GM23338 (cell line): ENCODE measurements at regions not wholly inside any gene's neighbourhood (a gene's known extent, or its start where the extent isn't known, plus 50 kb on each side); places are given as distances from the start of the nearest gene placed in this dataset.

Experiments used
- CREB1 ChIP-seq: fragments of 250-450 bp; sonication (Bioruptor Pico); IDR thresholded peaks from 2 replicates; pipeline ENCODE4 v1.5.0; 2020; ENCODE audit warnings: low read depth, mild to moderate bottlenecking, moderate library complexity
- EZH2 ChIP-seq: fragments of 200-600 bp; sonication (generic); IDR thresholded peaks from one replicate; pipeline ENCODE4 v1.8.0; 2017; ENCODE audit warnings: antibody characterized with exemption, mild to moderate bottlenecking, low read depth; ENCODE audit not compliant: unreplicated experiment
- EZH2phosphoT487 ChIP-seq: fragments of 200-600 bp; sonication (generic); IDR thresholded peaks from one replicate; pipeline ENCODE4 v1.8.1; 2018; ENCODE audit warnings: antibody characterized with exemption; ENCODE audit not compliant: unreplicated experiment
- JUNB ChIP-seq: IDR thresholded peaks from one replicate; pipeline ENCODE4 v1.6.1; 2016; ENCODE audit warnings: antibody characterized with exemption; ENCODE audit not compliant: unreplicated experiment
- NANOG ChIP-seq: IDR thresholded peaks from 2 replicates; pipeline ENCODE4 v1.6.1; 2016; ENCODE audit warnings: antibody characterized with exemption, borderline replicate concordance
- POLR2AphosphoS5 ChIP-seq: IDR thresholded peaks from 2 replicates; pipeline ENCODE4 v1.6.1; 2016; ENCODE audit warnings: antibody characterized with exemption, low read depth
- ZNF114 ChIP-seq: fragments of 250-450 bp; sonication (Bioruptor Pico); IDR thresholded peaks from 2 replicates; pipeline ENCODE4 v1.5.0; 2020; ENCODE audit warnings: mild to moderate bottlenecking, moderate library complexity
- ZNF331 ChIP-seq: fragments of 250-450 bp; sonication (Bioruptor Pico); IDR thresholded peaks from 2 replicates; pipeline ENCODE4 v1.5.0; 2020; ENCODE audit warnings: low read depth, mild to moderate bottlenecking, moderate library complexity
- TF ChIP-seq, protein P1 (sequence below), 2 experiments: fragments of 200-600 bp in 1 of 2; sonication (generic) in 1 of 2; conservative IDR thresholded peaks; 2 replicates each; pipeline versions ENCODE4 v1.5.1 to v1.6.1; 2016 to 2017; ENCODE audit warnings: antibody characterized with exemption in 2 of 2, low read depth in 2 of 2, mild to moderate bottlenecking in 2 of 2, moderate library complexity in 1 of 2
- TF ChIP-seq, protein P2 (sequence below): IDR thresholded peaks from 2 replicates; pipeline ENCODE4 v1.6.1; 2016; ENCODE audit warnings: antibody characterized with exemption
- TF ChIP-seq, protein P3 (sequence below): IDR thresholded peaks from one replicate; pipeline ENCODE4 v1.6.1; 2018; ENCODE audit warnings: antibody characterized with exemption; ENCODE audit not compliant: unreplicated experiment

DNA sequence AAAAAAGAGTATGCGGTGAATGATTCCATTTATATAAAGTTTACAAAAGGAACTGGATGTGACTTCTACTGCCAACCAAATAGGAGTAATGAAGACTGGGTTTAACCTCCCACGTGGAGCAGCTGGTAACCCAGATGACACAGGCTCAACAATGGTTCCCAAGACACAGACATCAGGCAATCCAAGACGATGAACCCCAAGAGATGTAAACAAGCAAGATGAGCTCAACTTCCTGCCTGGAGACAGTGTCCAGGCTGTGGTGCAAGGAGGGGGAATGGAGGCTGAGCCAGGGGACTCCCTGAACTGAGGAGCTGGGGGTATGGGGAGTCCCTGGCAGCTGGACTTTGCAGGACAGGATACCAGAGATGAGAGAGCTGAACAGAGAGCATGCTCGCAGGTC is 104.7 kb downstream of the LITAF start:
- no peak for TF ChIP-seq ZNF114 (CRISPR knock-in tag)
- TF ChIP-seq, protein P1, sequence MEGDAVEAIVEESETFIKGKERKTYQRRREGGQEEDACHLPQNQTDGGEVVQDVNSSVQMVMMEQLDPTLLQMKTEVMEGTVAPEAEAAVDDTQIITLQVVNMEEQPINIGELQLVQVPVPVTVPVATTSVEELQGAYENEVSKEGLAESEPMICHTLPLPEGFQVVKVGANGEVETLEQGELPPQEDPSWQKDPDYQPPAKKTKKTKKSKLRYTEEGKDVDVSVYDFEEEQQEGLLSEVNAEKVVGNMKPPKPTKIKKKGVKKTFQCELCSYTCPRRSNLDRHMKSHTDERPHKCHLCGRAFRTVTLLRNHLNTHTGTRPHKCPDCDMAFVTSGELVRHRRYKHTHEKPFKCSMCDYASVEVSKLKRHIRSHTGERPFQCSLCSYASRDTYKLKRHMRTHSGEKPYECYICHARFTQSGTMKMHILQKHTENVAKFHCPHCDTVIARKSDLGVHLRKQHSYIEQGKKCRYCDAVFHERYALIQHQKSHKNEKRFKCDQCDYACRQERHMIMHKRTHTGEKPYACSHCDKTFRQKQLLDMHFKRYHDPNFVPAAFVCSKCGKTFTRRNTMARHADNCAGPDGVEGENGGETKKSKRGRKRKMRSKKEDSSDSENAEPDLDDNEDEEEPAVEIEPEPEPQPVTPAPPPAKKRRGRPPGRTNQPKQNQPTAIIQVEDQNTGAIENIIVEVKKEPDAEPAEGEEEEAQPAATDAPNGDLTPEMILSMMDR (conservative IDR thresholded peaks at IDR 0.05; ENCODE audit: low read depth in 2 of 2) = no peak
- no peak for TF ChIP-seq EZH2
- no peak for TF ChIP-seq POLR2AphosphoS5
- TF ChIP-seq CREB1 (CRISPR knock-in tag) = no peak
- TF ChIP-seq, protein P2, sequence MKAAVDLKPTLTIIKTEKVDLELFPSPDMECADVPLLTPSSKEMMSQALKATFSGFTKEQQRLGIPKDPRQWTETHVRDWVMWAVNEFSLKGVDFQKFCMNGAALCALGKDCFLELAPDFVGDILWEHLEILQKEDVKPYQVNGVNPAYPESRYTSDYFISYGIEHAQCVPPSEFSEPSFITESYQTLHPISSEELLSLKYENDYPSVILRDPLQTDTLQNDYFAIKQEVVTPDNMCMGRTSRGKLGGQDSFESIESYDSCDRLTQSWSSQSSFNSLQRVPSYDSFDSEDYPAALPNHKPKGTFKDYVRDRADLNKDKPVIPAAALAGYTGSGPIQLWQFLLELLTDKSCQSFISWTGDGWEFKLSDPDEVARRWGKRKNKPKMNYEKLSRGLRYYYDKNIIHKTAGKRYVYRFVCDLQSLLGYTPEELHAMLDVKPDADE = no peak
- TF ChIP-seq, protein P3, sequence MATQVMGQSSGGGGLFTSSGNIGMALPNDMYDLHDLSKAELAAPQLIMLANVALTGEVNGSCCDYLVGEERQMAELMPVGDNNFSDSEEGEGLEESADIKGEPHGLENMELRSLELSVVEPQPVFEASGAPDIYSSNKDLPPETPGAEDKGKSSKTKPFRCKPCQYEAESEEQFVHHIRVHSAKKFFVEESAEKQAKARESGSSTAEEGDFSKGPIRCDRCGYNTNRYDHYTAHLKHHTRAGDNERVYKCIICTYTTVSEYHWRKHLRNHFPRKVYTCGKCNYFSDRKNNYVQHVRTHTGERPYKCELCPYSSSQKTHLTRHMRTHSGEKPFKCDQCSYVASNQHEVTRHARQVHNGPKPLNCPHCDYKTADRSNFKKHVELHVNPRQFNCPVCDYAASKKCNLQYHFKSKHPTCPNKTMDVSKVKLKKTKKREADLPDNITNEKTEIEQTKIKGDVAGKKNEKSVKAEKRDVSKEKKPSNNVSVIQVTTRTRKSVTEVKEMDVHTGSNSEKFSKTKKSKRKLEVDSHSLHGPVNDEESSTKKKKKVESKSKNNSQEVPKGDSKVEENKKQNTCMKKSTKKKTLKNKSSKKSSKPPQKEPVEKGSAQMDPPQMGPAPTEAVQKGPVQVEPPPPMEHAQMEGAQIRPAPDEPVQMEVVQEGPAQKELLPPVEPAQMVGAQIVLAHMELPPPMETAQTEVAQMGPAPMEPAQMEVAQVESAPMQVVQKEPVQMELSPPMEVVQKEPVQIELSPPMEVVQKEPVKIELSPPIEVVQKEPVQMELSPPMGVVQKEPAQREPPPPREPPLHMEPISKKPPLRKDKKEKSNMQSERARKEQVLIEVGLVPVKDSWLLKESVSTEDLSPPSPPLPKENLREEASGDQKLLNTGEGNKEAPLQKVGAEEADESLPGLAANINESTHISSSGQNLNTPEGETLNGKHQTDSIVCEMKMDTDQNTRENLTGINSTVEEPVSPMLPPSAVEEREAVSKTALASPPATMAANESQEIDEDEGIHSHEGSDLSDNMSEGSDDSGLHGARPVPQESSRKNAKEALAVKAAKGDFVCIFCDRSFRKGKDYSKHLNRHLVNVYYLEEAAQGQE = no peak
- no peak for TF ChIP-seq EZH2phosphoT487
- TF ChIP-seq JUNB = no peak
- no peak for TF ChIP-seq NANOG
- no peak for TF ChIP-seq ZNF331 (CRISPR knock-in tag)
